Colonic mucosa (tissue), 4 donors: ENCODE measurements at regions not wholly inside any gene's neighbourhood (a gene's known extent, or its start where the extent isn't known, plus 50 kb on each side); places are given as distances from the start of the nearest gene placed in this dataset.

Experiments used
- DNase-seq: peaks from one replicate; pipeline ENCODE4 v3.0.0-alpha.2; 2020
- H3K27ac ChIP-seq: fragments of 200-600 bp; one replicate; pipeline ENCODE4 v1.8.0; 2021
- H3K27me3 ChIP-seq: fragments of 200-600 bp; one replicate; pipeline ENCODE4 v1.8.0; 2021
- H3K36me3 ChIP-seq: fragments of 200-600 bp; one replicate; pipeline ENCODE4 v1.8.0; 2021
- H3K4me1 ChIP-seq: fragments of 200-600 bp; one replicate; pipeline ENCODE4 v1.8.0; 2021; ENCODE audit warnings: mild to moderate bottlenecking
- H3K4me3 ChIP-seq: fragments of 200-600 bp; one replicate; pipeline ENCODE4 v1.8.0; 2021
- H3K9ac ChIP-seq, 2 donors: one replicate each; pipeline ENCODE4 v1.7.0; 2013; ENCODE audit warnings: control low read depth in 2 of 2, low read depth in 2 of 2, low read length in 2 of 2
- H3K9me3 ChIP-seq: fragments of 200-600 bp; one replicate; pipeline ENCODE4 v1.8.0; 2021
- CTCF ChIP-seq: fragments of 200-600 bp; IDR thresholded peaks from one replicate; pipeline ENCODE4 v1.8.0; 2022; ENCODE audit warnings: antibody characterized with exemption, mild to moderate bottlenecking
- intact Hi-C: fragments of 100-400 bp; cut with DNase I; formaldehyde crosslinking; loops from one replicate; pipeline ENCODE4 v1.14.1; 2022
- donor health status: healthy.
- donor health status: DM: no; HTN: no; CAD: no.
- donor health status: DM: no; HTN: no; CAD: no.

GRCh38 chr4:15240764-15241163 is 187.1 kb upstream of the C1QTNF7 start:
- DNase-seq, result no peak
- Histone ChIP-seq H3K9ac (no peak overlapping the region), H3K36me3 (no peaks in the 10 kb centered on the region), H3K4me3 (no peak overlapping the region), H3K4me1 (no peaks in the 10 kb centered on the region), H3K27ac (no peak overlapping the region), H3K27me3 (no peaks in the 10 kb centered on the region), H3K9me3 (no peaks in the 10 kb centered on the region)
- intact Hi-C loops, result no loop called here
- no peak for TF ChIP-seq CTCF

GRCh38 chr4:15242021-15242420 is 185.8 kb upstream of the C1QTNF7 start:
- intact Hi-C loops, result no loop called here
- H3K27ac ChIP-seq, result no peak overlapping the region
- no peaks in the 10 kb centered on the region for H3K27me3 ChIP-seq
- H3K9ac ChIP-seq, result no peak overlapping the region
- H3K4me1 ChIP-seq, result no peaks in the 10 kb centered on the region
- no peak for TF ChIP-seq CTCF
- DNase-seq, result no peak
- H3K36me3 ChIP-seq, result no peaks in the 10 kb centered on the region
- H3K4me3 ChIP-seq, result no peak overlapping the region
- H3K9me3 ChIP-seq, result no peaks in the 10 kb centered on the region

- Histone ChIP-seq H3K36me3 (no peaks in the 10 kb centered on the region), H3K9ac (no peak overlapping the region), H3K9me3 (no peaks in the 10 kb centered on the region), H3K4me1 (no peaks in the 10 kb centered on the region), H3K27me3 (no peaks in the 10 kb centered on the region), H3K4me3 (no peak overlapping the region), H3K27ac (no peak overlapping the region)
- intact Hi-C loops, result no loop called here
- DNase-seq, result no peak
- TF ChIP-seq CTCF, result no peak
Observed at GRCh38 chr4:15244354-15244753, 183.5 kb upstream of the C1QTNF7 start.

- no peak for DNase-seq
- no peaks in the 10 kb centered on the region for H3K36me3 ChIP-seq
- no peaks in the 10 kb centered on the region for H3K9me3 ChIP-seq
- H3K27ac ChIP-seq, result no peak overlapping the region
- no peak for TF ChIP-seq CTCF
- H3K4me1 ChIP-seq, result no peaks in the 10 kb centered on the region
- no peak overlapping the region for H3K9ac ChIP-seq
- intact Hi-C loops, result no loop called here
- no peaks in the 10 kb centered on the region for H3K27me3 ChIP-seq
- no peak overlapping the region for H3K4me3 ChIP-seq
Observed at GRCh38 chr4:15245006-15245530, 182.8 kb upstream of the C1QTNF7 start.

- H3K9me3 ChIP-seq, result no peaks in the 10 kb centered on the region
- no peak for DNase-seq
- H3K4me3 ChIP-seq, result no peak overlapping the region
- TF ChIP-seq CTCF, result no peak
- H3K36me3 ChIP-seq, result no peaks in the 10 kb centered on the region
- no peak overlapping the region for H3K9ac ChIP-seq
- intact Hi-C loops, result no loop called here
- no peak overlapping the region for H3K27ac ChIP-seq
- no peaks in the 10 kb centered on the region for H3K4me1 ChIP-seq
- H3K27me3 ChIP-seq, result no peaks in the 10 kb centered on the region
Observed at GRCh38 chr4:15250021-15250441, 177.8 kb upstream of the C1QTNF7 start.

- Histone ChIP-seq H3K9ac (no peak overlapping the region), H3K27me3 (no peaks in the 10 kb centered on the region), H3K36me3 (no peaks in the 10 kb centered on the region), H3K27ac (no peak overlapping the region), H3K9me3 (no peaks in the 10 kb centered on the region), H3K4me1 (no peaks in the 10 kb centered on the region), H3K4me3 (no peak overlapping the region)
- intact Hi-C loops, result no loop called here
- no peak for TF ChIP-seq CTCF
- no peak for DNase-seq
Observed at GRCh38 chr4:15253349-15253748, 174.5 kb upstream of the C1QTNF7 start.
